ENCODE measurements at regions not wholly inside any gene's neighbourhood (a gene's known extent, or its start where the extent isn't known, plus 50 kb on each side); places are given as distances from the start of the nearest gene placed in this dataset.

- no peak for TF ChIP-seq CTCF (IDR thresholded peaks at IDR 0.05)
- DNase-seq: no peak
- Histone ChIP-seq H3K36me3 (no peaks in the 10 kb centered on the region), H3K4me1 (no peaks in the 10 kb centered on the region), H3K27me3 (no peaks in the 10 kb centered on the region), H3K9me3 (no peaks in the 10 kb centered on the region), H3K27ac (no peak overlapping the region), H3K4me3 (no peak overlapping the region)
- no peak for ATAC-seq
- intact Hi-C loops (cut with DNase I): no loop called here
Measured at GRCh38 chr21:41075656-41076055, 92.3 kb upstream of the BACE2 start.

- Histone ChIP-seq H3K27ac (no peak overlapping the region), H3K36me3 (no peaks in the 10 kb centered on the region), H3K27me3 (no peaks in the 10 kb centered on the region), H3K4me3 (no peak overlapping the region), H3K9me3 (no peaks in the 10 kb centered on the region), H3K4me1 (no peaks in the 10 kb centered on the region)
- no peak for TF ChIP-seq CTCF (IDR thresholded peaks at IDR 0.05)
- DNase-seq: no peak
- ATAC-seq: peak; percentile 13
- intact Hi-C loops (cut with DNase I): no loop called here
Measured at GRCh38 chr21:41076064-41076463, 91.9 kb upstream of the BACE2 start.

GRCh38 chr21:41079159-41079558, 88.8 kb upstream of the BACE2 start:
- ATAC-seq: no peak
- H3K9me3 ChIP-seq: no peaks in the 10 kb centered on the region

GRCh38 chr21:41080485-41081121, 87.4 kb upstream of the BACE2 start:
- no peak for ATAC-seq
- no peak overlapping the region for H3K27ac ChIP-seq
- intact Hi-C loops (cut with DNase I): no loop called here
- TF ChIP-seq CTCF (IDR thresholded peaks at IDR 0.05): no peak
- H3K4me1 ChIP-seq: no peaks in the 10 kb centered on the region
- peaks cover 8% of the 10 kb centered on the region for H3K27me3 ChIP-seq
- DNase-seq: no peak
- no peaks in the 10 kb centered on the region for H3K36me3 ChIP-seq
- no peak overlapping the region for H3K4me3 ChIP-seq
- H3K9me3 ChIP-seq: no peaks in the 10 kb centered on the region

More at GRCh38 chr21:41079159-41079558, 88.8 kb upstream of the BACE2 start:
- H3K36me3 ChIP-seq: no peaks in the 10 kb centered on the region
- TF ChIP-seq CTCF (IDR thresholded peaks at IDR 0.05): no peak
- no peak for DNase-seq
- no peak overlapping the region for H3K4me3 ChIP-seq
- no peak overlapping the region for H3K27ac ChIP-seq
- no peaks in the 10 kb centered on the region for H3K4me1 ChIP-seq
- intact Hi-C loops (cut with DNase I): no loop called here
- H3K27me3 ChIP-seq: peaks cover 5% of the 10 kb centered on the region

- intact Hi-C loops (cut with DNase I): no loop called here
- no peaks in the 10 kb centered on the region for H3K36me3 ChIP-seq
- peaks cover 8% of the 10 kb centered on the region for H3K27me3 ChIP-seq
- TF ChIP-seq CTCF (IDR thresholded peaks at IDR 0.05): no peak
- ATAC-seq (no peak), DNase-seq (no peak)
- no peaks in the 10 kb centered on the region for H3K9me3 ChIP-seq
- H3K27ac ChIP-seq: no peak overlapping the region
- H3K4me1 ChIP-seq: no peaks in the 10 kb centered on the region
- no peak overlapping the region for H3K4me3 ChIP-seq
Measured at GRCh38 chr21:41086569-41086968, 81.4 kb upstream of the BACE2 start.

DNA sequence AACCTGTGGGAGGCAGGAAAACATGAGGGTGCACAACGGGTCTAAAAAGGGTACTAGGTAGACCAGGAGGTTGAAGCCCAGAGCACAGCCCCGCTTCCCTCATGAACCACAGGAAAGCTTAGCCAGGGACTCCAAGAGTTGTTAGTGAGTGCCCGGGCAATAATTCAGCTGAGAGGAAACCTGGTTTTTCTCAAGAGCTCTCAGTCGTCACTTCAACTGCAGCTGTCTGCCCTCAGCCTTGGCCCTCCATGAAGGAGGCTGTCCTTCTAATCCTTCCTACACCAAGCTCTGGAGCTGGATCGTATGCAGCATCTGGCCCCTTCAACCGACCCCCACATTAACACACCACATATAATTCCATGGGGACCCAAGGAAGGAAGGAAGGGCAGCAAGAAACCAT, 77.0 kb upstream of the BACE2 start:
- no peaks in the 10 kb centered on the region for H3K9me3 ChIP-seq
- no peak overlapping the region for H3K4me3 ChIP-seq
- ATAC-seq (peak; percentile 72), DNase-seq (no peak)
- no peaks in the 10 kb centered on the region for H3K36me3 ChIP-seq
- intact Hi-C loops (cut with DNase I): no loop called here
- TF ChIP-seq CTCF (IDR thresholded peaks at IDR 0.05): no peak
- H3K4me1 ChIP-seq: no peaks in the 10 kb centered on the region
- no peak overlapping the region for H3K27ac ChIP-seq
- H3K27me3 ChIP-seq: no peaks in the 10 kb centered on the region
